ENCODE measurements at regions not wholly inside any gene's neighbourhood (a gene's known extent, or its start where the extent isn't known, plus 50 kb on each side); places are given as distances from the start of the nearest gene placed in this dataset.
"Not testable (repeated sequence)": the region's sequence is repeated elsewhere in the genome, so short reads cannot be mapped to it uniquely, and the experiment has no call there.

GRCh38 chr4:129971419-129971818 lies 875.5 kb downstream of the C4orf33 start:
- Histone ChIP-seq H3K4me3 (no peak overlapping the region), H3K9ac (ENCODE audit: insufficient read length) (no peak overlapping the region), H3K36me3 (ENCODE audit: insufficient read depth, low read length) (no peaks in the 10 kb centered on the region), H3K27ac (no peak overlapping the region), H3K9me3 (ENCODE audit: low read depth, low read length) (no peaks in the 10 kb centered on the region)
- DNase-seq (ENCODE audit: low read depth, low spot score) = no peak
- TF ChIP-seq EZH2 (IDR thresholded peaks at IDR 0.05) = no peak
- TF ChIP-seq FOXP2 (optimal IDR thresholded peaks at IDR 0.05; ENCODE audit: control extremely low read depth, extremely low read length, insufficient read depth) = no peak
- no peak for TF ChIP-seq POLR2AphosphoS5 (IDR thresholded peaks at IDR 0.05; ENCODE audit: borderline replicate concordance, low read depth, low read length)

- TF ChIP-seq FOXP2 (optimal IDR thresholded peaks at IDR 0.05; ENCODE audit: control extremely low read depth, extremely low read length, insufficient read depth) (no peak), EZH2 (IDR thresholded peaks at IDR 0.05) (no peak), POLR2AphosphoS5 (IDR thresholded peaks at IDR 0.05; ENCODE audit: borderline replicate concordance, low read depth, low read length) (no peak)
Measured at GRCh38 chr4:129972257-129972656, 876.3 kb downstream of the C4orf33 start.

GRCh38 chr4:129974730-129975129 lies 878.8 kb downstream of the C4orf33 start:
- no peak overlapping the region for H3K4me3 ChIP-seq
- no peaks in the 10 kb centered on the region for H3K36me3 ChIP-seq (ENCODE audit: insufficient read depth, low read length)
- H3K9me3 ChIP-seq (ENCODE audit: low read depth, low read length) = no peaks in the 10 kb centered on the region
- no peak overlapping the region for H3K27ac ChIP-seq
- TF ChIP-seq EZH2 (IDR thresholded peaks at IDR 0.05) (no peak), FOXP2 (optimal IDR thresholded peaks at IDR 0.05; ENCODE audit: control extremely low read depth, extremely low read length, insufficient read depth) (no peak), POLR2AphosphoS5 (IDR thresholded peaks at IDR 0.05; ENCODE audit: borderline replicate concordance, low read depth, low read length) (no peak; the same call in 1 of the 2 replicates)
- H3K9ac ChIP-seq (ENCODE audit: insufficient read length) = no peak overlapping the region
- DNase-seq (ENCODE audit: low read depth, low spot score) = peak; percentile 24

More at GRCh38 chr4:129972257-129972656, 876.3 kb downstream of the C4orf33 start:
- DNase-seq (ENCODE audit: low read depth, low spot score) = no peak
- no peaks in the 10 kb centered on the region for H3K9me3 ChIP-seq (ENCODE audit: low read depth, low read length)
- no peaks in the 10 kb centered on the region for H3K36me3 ChIP-seq (ENCODE audit: insufficient read depth, low read length)
- H3K9ac ChIP-seq (ENCODE audit: insufficient read length) = no peak overlapping the region
- no peak overlapping the region for H3K27ac ChIP-seq
- no peak overlapping the region for H3K4me3 ChIP-seq

GRCh38 chr4:129978315-129978714 lies 882.4 kb downstream of the C4orf33 start:
- Histone ChIP-seq H3K4me3 (no peak overlapping the region), H3K9ac (ENCODE audit: insufficient read length) (no peak overlapping the region), H3K27ac (no peak overlapping the region), H3K9me3 (ENCODE audit: low read depth, low read length) (no peaks in the 10 kb centered on the region), H3K36me3 (ENCODE audit: insufficient read depth, low read length) (no peaks in the 10 kb centered on the region)
- DNase-seq (ENCODE audit: low read depth, low spot score) = no peak
- TF ChIP-seq POLR2AphosphoS5 (IDR thresholded peaks at IDR 0.05; ENCODE audit: borderline replicate concordance, low read depth, low read length) = no peak
- TF ChIP-seq EZH2 (IDR thresholded peaks at IDR 0.05) = no peak
- no peak for TF ChIP-seq FOXP2 (optimal IDR thresholded peaks at IDR 0.05; ENCODE audit: control extremely low read depth, extremely low read length, insufficient read depth)

- Histone ChIP-seq H3K36me3 (ENCODE audit: insufficient read depth, low read length) (no peaks in the 10 kb centered on the region), H3K9ac (ENCODE audit: insufficient read length) (no peak overlapping the region), H3K9me3 (ENCODE audit: low read depth, low read length) (no peaks in the 10 kb centered on the region), H3K27ac (no peak overlapping the region), H3K4me3 (no peak overlapping the region)
- DNase-seq (ENCODE audit: low read depth, low spot score) = no peak
- TF ChIP-seq FOXP2 (optimal IDR thresholded peaks at IDR 0.05; ENCODE audit: control extremely low read depth, extremely low read length, insufficient read depth) (no peak), EZH2 (IDR thresholded peaks at IDR 0.05) (no peak), POLR2AphosphoS5 (IDR thresholded peaks at IDR 0.05; ENCODE audit: borderline replicate concordance, low read depth, low read length) (no peak)
Measured at GRCh38 chr4:129988957-129989356, 893.0 kb downstream of the C4orf33 start.

GRCh38 chr4:129994715-129995114 lies 898.8 kb downstream of the C4orf33 start:
- TF ChIP-seq POLR2AphosphoS5 (IDR thresholded peaks at IDR 0.05; ENCODE audit: borderline replicate concordance, low read depth, low read length) (no peak), EZH2 (IDR thresholded peaks at IDR 0.05) (no peak), FOXP2 (optimal IDR thresholded peaks at IDR 0.05; ENCODE audit: control extremely low read depth, extremely low read length, insufficient read depth) (no peak)
- Histone ChIP-seq H3K27ac (no peak overlapping the region), H3K36me3 (ENCODE audit: insufficient read depth, low read length) (no peaks in the 10 kb centered on the region), H3K9me3 (ENCODE audit: low read depth, low read length) (no peaks in the 10 kb centered on the region), H3K4me3 (no peak overlapping the region), H3K9ac (ENCODE audit: insufficient read length) (no peak overlapping the region)
- DNase-seq (ENCODE audit: low read depth, low spot score) = no peak

- H3K9me3 ChIP-seq (ENCODE audit: low read depth, low read length) = no peaks in the 10 kb centered on the region
- no peak overlapping the region for H3K27ac ChIP-seq
- no peak overlapping the region for H3K4me3 ChIP-seq
- DNase-seq (ENCODE audit: low read depth, low spot score) = no peak
- no peak for TF ChIP-seq FOXP2 (optimal IDR thresholded peaks at IDR 0.05; ENCODE audit: control extremely low read depth, extremely low read length, insufficient read depth)
- no peaks in the 10 kb centered on the region for H3K36me3 ChIP-seq (ENCODE audit: insufficient read depth, low read length)
- H3K9ac ChIP-seq (ENCODE audit: insufficient read length) = no peak overlapping the region
Measured at GRCh38 chr4:129998436-129999150, 902.6 kb downstream of the C4orf33 start.

GRCh38 chr4:129999156-129999555 lies 903.2 kb downstream of the C4orf33 start:
- Histone ChIP-seq H3K9me3 (ENCODE audit: low read depth, low read length) (no peaks in the 10 kb centered on the region), H3K27ac (no peak overlapping the region)

GRCh38 chr4:130008461-130008860 lies 912.5 kb downstream of the C4orf33 start:
- Histone ChIP-seq H3K4me3 (no peak overlapping the region), H3K36me3 (ENCODE audit: insufficient read depth, low read length) (no peaks in the 10 kb centered on the region), H3K27ac (no peak overlapping the region), H3K9ac (ENCODE audit: insufficient read length) (no peak overlapping the region), H3K9me3 (ENCODE audit: low read depth, low read length) (no peaks in the 10 kb centered on the region)
- no peak for DNase-seq (ENCODE audit: low read depth, low spot score)
- no peak for TF ChIP-seq EZH2 (IDR thresholded peaks at IDR 0.05)
- no peak for TF ChIP-seq POLR2AphosphoS5 (IDR thresholded peaks at IDR 0.05; ENCODE audit: borderline replicate concordance, low read depth, low read length)
- no peak for TF ChIP-seq FOXP2 (optimal IDR thresholded peaks at IDR 0.05; ENCODE audit: control extremely low read depth, extremely low read length, insufficient read depth)

More at GRCh38 chr4:129999156-129999555, 903.2 kb downstream of the C4orf33 start:
- DNase-seq (ENCODE audit: low read depth, low spot score) = no peak
- no peak overlapping the region for H3K9ac ChIP-seq (ENCODE audit: insufficient read length)
- H3K4me3 ChIP-seq = no peak overlapping the region
- H3K36me3 ChIP-seq (ENCODE audit: insufficient read depth, low read length) = no peaks in the 10 kb centered on the region
- TF ChIP-seq POLR2AphosphoS5 (IDR thresholded peaks at IDR 0.05; ENCODE audit: borderline replicate concordance, low read depth, low read length) (no peak), FOXP2 (optimal IDR thresholded peaks at IDR 0.05; ENCODE audit: control extremely low read depth, extremely low read length, insufficient read depth) (no peak), EZH2 (IDR thresholded peaks at IDR 0.05) (no peak)

- H3K27ac ChIP-seq; H3K36me3 ChIP-seq (ENCODE audit: insufficient read depth, low read length); H3K9me3 ChIP-seq (ENCODE audit: low read depth, low read length); DNase-seq (ENCODE audit: low read depth, low spot score); H3K4me3 ChIP-seq; H3K9ac ChIP-seq (ENCODE audit: insufficient read length): not testable (repeated sequence)
Measured at GRCh38 chr4:130012806-130013205, 916.9 kb downstream of the C4orf33 start.

Measured in SK-N-MC (cell line).